PFSK-1 (cell line): ENCODE measurements at regions not wholly inside any gene's neighbourhood (a gene's known extent, or its start where the extent isn't known, plus 50 kb on each side); places are given as distances from the start of the nearest gene placed in this dataset.

Experiments
- FOXP2 ChIP-seq: optimal IDR thresholded peaks from 2 replicates; pipeline ENCODE3; 2011; ENCODE audit warnings: borderline replicate concordance, control low read depth, inconsistent platforms; ENCODE audit not compliant: insufficient read depth; ENCODE audit errors: extremely low read length, extremely low read depth
- POLR2AphosphoS5 ChIP-seq: IDR thresholded peaks from 2 replicates; pipeline ENCODE4 v1.6.1; 2012; ENCODE audit warnings: low read depth, mild to moderate bottlenecking, control low read depth, low read length, moderate library complexity
- SIN3A ChIP-seq: IDR thresholded peaks from 2 replicates; pipeline ENCODE4 v1.6.1; 2012; ENCODE audit warnings: mild to moderate bottlenecking, low read length, moderate library complexity, borderline replicate concordance; ENCODE audit not compliant: insufficient read depth
- TAF1 ChIP-seq: IDR thresholded peaks from 2 replicates; pipeline ENCODE4 v1.6.1; 2012; ENCODE audit warnings: low read length, control low read depth, borderline replicate concordance; ENCODE audit not compliant: insufficient read depth
- TF ChIP-seq, protein P1 (sequence below), 2 experiments: IDR thresholded peaks; 2 replicates each; pipeline versions ENCODE4 v1.6.1 to v1.8.0; 2011 to 2012; ENCODE audit warnings: low read depth in 2 of 2, low read length in 2 of 2, control low read depth in 1 of 2, inconsistent platforms in 1 of 2, mild to moderate bottlenecking in 1 of 2, moderate library complexity in 1 of 2; ENCODE audit not compliant: insufficient read depth in 1 of 2

DNA sequence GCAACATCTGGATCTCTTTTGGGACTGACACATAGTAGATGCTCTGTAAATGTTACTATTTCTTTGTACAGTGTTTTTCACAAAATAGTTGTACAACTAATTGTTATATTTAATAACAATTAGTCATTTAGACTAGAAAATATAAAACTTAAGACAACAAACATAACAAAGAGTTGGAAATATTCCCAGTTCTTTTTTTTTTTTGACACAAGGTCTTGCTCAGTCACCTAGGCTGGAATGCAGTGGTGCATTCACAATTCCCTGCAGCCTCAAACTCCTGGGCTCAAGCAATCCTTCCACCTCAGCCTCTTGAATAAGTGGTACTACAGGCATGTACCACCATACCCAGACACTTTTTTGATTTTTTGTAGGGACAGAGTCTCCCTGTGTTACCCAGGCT is 105.8 kb downstream of the UTRN start:
- TF ChIP-seq FOXP2 (no peak), TAF1 (no peak), POLR2AphosphoS5 (no peak)

DNA sequence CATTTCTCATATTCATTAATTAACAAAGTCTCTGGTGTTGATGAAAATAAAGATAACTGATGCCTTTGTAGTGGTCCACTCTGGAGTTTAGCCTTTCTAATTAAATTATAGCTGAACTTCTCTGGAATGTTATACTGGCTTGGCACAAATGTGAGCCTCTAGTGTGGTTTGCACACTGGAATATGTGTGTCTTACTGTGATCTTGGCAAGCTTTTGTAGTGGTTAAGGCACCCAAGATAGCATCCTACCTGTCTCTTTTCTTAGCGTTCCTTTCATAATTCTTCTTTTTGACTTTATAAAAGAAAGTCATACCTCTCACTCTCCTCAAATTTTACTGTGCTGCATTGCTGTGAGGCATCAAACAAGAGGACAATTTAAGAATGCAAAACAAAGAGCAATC is 107.4 kb downstream of the UTRN start:
- TF ChIP-seq, protein P1, sequence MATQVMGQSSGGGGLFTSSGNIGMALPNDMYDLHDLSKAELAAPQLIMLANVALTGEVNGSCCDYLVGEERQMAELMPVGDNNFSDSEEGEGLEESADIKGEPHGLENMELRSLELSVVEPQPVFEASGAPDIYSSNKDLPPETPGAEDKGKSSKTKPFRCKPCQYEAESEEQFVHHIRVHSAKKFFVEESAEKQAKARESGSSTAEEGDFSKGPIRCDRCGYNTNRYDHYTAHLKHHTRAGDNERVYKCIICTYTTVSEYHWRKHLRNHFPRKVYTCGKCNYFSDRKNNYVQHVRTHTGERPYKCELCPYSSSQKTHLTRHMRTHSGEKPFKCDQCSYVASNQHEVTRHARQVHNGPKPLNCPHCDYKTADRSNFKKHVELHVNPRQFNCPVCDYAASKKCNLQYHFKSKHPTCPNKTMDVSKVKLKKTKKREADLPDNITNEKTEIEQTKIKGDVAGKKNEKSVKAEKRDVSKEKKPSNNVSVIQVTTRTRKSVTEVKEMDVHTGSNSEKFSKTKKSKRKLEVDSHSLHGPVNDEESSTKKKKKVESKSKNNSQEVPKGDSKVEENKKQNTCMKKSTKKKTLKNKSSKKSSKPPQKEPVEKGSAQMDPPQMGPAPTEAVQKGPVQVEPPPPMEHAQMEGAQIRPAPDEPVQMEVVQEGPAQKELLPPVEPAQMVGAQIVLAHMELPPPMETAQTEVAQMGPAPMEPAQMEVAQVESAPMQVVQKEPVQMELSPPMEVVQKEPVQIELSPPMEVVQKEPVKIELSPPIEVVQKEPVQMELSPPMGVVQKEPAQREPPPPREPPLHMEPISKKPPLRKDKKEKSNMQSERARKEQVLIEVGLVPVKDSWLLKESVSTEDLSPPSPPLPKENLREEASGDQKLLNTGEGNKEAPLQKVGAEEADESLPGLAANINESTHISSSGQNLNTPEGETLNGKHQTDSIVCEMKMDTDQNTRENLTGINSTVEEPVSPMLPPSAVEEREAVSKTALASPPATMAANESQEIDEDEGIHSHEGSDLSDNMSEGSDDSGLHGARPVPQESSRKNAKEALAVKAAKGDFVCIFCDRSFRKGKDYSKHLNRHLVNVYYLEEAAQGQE (IDR thresholded peaks at IDR 0.05; ENCODE audit: insufficient read depth in 1 of 2, low read depth in 2 of 2, low read length in 2 of 2) = no peak
- TF ChIP-seq TAF1 (no peak), SIN3A (no peak), POLR2AphosphoS5 (no peak), FOXP2 (no peak)

DNA sequence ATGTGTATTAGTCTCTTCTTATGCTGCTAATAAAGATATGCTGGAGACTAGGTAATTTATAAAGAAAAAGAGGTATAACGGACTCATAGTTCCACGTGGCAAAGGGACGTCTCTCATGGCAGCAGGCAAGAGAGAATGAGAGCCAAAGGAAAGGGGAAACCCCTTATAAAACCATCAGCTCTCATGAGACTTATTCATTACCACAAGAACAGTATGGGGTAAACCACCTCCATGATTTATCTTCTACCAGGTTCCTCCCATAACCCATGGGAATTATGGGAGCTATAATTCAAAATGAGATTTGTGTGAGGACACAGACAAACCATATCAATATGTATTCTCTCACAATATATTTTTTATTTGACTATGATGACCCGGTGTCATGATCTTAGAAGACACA is 109.1 kb downstream of the UTRN start:
- no peak for TF ChIP-seq FOXP2
- TF ChIP-seq, protein P1 (IDR thresholded peaks at IDR 0.05; ENCODE audit: insufficient read depth in 1 of 2, low read depth in 2 of 2, low read length in 2 of 2) = no peak
- TF ChIP-seq POLR2AphosphoS5 = no peak
- no peak for TF ChIP-seq SIN3A
- no peak for TF ChIP-seq TAF1

DNA sequence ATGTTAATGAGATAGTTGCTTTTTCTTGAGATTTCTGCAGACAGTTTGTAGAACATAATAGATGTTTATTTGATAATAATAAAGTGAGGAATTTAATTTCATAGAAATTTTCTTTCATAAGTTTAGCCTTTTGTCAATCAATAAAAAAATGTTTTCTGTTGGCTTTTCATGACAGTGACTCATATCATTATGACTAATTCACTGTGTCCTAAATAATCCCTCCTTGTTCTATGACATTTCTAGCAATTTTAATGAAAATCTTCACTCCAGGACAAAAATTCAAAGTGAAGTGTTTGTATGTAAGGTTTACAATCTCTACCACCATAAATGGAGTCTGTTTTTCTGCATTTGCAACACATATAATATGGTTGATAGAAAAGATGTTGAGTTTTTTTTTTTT is 109.9 kb downstream of the UTRN start:
- TF ChIP-seq TAF1 (no peak), FOXP2 (no peak), SIN3A (no peak), POLR2AphosphoS5 (no peak)
- TF ChIP-seq, protein P1 (IDR thresholded peaks at IDR 0.05; ENCODE audit: insufficient read depth in 1 of 2, low read depth in 2 of 2, low read length in 2 of 2) = no peak

DNA sequence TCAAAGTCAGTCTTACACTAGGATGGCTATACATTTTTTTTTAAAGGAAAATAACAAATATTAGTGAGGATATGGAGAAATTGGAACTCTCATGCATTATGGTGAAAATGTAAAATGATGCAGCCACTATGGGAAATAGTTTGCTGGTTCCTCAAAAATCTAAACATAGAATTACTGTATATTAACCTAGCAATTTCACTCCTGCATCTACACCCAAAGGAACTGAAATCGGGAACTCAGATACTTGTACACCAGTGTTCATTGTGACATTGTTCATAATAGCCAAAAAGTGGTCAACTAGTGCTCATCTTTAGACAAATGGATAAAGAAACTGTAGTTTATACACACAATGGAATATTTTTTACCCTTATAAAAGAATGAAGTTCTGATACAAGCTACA is 110.7 kb downstream of the UTRN start:
- TF ChIP-seq TAF1 (no peak), SIN3A (no peak), FOXP2 (no peak), POLR2AphosphoS5 (no peak)
- TF ChIP-seq, protein P1 (IDR thresholded peaks at IDR 0.05; ENCODE audit: insufficient read depth in 1 of 2, low read depth in 2 of 2, low read length in 2 of 2) = no peak
